GM13977 (cell line): ENCODE measurements at regions not wholly inside any gene's neighbourhood (a gene's known extent, or its start where the extent isn't known, plus 50 kb on each side); places are given as distances from the start of the nearest gene placed in this dataset.
"Not testable (repeated sequence)": the region's sequence is repeated elsewhere in the genome, so short reads cannot be mapped to it uniquely, and the experiment has no call there.

Experiments used
- DNase-seq: peaks from one replicate; pipeline ENCODE4 v3.0.0; 2012; ENCODE audit warnings: low spot score
- in situ Hi-C: fragments of 300-500 bp; cut with MboI; formaldehyde crosslinking; loops from one replicate; pipeline ENCODE4 v1.12.0; 2022; ENCODE audit warnings: low sequenced_read_pairs, low pct_unique_long_range_greater_than_20kb, mixed read lengths, inconsistent platforms; ENCODE audit not compliant: unreplicated experiment
- TF ChIP-seq, protein P1 (sequence below): IDR thresholded peaks from 2 replicates; pipeline ENCODE4 v1.5.1; 2012; ENCODE audit warnings: mild to moderate bottlenecking, control low read depth; ENCODE audit not compliant: insufficient read depth; ENCODE audit errors: extremely low read depth, missing control alignments

GRCh38 chr1:96887501-96887900, 165.9 kb downstream of the PTBP2 start:
- TF ChIP-seq, protein P1, sequence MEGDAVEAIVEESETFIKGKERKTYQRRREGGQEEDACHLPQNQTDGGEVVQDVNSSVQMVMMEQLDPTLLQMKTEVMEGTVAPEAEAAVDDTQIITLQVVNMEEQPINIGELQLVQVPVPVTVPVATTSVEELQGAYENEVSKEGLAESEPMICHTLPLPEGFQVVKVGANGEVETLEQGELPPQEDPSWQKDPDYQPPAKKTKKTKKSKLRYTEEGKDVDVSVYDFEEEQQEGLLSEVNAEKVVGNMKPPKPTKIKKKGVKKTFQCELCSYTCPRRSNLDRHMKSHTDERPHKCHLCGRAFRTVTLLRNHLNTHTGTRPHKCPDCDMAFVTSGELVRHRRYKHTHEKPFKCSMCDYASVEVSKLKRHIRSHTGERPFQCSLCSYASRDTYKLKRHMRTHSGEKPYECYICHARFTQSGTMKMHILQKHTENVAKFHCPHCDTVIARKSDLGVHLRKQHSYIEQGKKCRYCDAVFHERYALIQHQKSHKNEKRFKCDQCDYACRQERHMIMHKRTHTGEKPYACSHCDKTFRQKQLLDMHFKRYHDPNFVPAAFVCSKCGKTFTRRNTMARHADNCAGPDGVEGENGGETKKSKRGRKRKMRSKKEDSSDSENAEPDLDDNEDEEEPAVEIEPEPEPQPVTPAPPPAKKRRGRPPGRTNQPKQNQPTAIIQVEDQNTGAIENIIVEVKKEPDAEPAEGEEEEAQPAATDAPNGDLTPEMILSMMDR, result no peak
- in situ Hi-C loops, result no loop called here
- no peak for DNase-seq

DNA sequence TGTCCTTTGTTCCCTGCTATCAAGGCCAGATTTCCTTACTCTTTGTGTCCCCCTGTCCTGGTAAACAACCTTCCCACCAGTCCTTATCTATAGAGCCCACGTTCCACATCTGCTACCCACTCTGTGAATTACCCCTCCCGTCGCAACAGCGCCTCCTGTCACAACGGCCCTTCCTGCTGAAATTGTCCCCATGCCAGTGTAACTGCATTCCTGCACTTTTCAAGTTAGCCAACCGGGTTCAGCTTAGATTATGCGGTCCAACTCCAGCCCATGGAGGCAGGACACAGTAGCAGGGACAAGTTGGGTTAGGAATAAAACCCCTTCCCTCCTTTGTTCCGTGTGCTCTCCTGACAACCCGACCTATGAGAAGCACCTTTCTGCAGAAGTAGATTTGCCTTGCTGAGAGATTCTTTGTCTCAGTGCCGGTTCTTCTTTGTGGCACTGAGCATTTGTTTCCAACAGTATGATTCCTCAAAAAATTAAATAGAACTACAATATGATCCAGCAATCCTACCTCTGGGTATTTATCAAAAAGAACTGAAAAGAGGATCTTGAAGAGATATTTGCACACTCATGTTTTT, 180.3 kb downstream of the PTBP2 start:
- in situ Hi-C loops, result no loop called here
- DNase-seq, result no peak
- TF ChIP-seq, protein P1, result no peak

GRCh38 chr1:96912248-96912647, 190.7 kb downstream of the PTBP2 start:
- in situ Hi-C loops, result no loop called here
- no peak for DNase-seq

DNA sequence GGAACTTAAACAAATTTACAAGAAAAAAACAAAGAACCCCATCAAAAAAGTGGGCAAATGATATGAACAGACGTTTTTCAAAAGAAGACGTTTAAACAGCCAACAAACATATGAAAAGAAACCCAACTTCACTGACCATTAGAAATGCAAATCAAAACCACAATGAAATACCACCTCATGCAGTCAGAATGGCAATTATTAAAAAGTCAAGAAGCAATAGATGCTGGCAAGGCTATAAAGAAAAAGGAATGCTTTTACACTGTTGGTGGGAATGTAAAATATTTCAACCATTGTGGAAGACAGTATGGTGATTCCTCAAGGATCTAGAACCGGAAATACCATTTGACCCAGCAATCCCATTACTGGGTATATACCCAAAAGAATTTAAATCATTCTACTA, 194.1 kb downstream of the PTBP2 start:
- in situ Hi-C loops, DNase-seq: not testable (repeated sequence)

More at GRCh38 chr1:96912248-96912647, 190.7 kb downstream of the PTBP2 start:
- TF ChIP-seq, protein P1, result no peak

DNA sequence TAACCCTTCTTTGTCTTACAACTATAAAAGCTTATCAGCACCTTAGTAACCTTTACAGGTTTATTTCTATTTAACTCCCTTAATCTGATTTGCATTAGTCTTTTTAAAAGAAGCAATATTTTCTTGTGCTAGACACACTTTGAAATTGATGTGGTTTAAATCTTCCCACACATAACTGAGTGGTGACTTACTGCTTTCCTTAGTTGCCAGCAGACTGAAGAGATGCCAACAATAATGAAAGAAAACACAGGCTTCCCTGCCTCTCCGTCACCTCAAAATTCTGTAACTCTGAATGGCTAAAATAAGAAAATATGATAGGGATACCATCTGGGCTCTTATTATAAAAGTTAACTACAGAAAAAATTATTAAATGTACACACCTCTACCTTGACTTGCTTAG, 196.8 kb downstream of the PTBP2 start:
- DNase-seq, result no peak
- in situ Hi-C loops, result no loop called here
- TF ChIP-seq, protein P1, result no peak

- no peak for DNase-seq
- TF ChIP-seq, protein P1, result no peak
- in situ Hi-C loops, result no loop called here
These were observed 200.6 kb downstream of the PTBP2 start for GRCh38 chr1:96922181-96922580.

DNA sequence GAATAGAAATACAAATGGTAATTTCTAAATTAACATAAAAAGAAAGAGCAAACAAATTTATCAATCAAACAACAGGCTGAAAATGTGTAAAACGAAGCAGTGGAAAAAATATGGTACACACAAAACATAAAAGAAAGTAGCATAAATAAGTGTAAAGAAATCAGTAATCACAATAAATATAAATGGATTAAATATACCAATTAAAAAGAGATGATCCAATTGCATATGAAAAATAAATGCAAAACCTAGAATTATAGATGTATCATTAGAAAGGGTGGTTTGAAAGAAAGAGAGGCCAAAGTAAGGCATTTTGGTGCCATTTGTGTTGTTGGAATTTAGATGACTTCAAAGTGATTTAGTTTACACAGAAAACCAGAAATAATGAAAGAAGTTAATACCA, 202.2 kb downstream of the PTBP2 start:
- no peak for DNase-seq
- in situ Hi-C loops, result no loop called here
- TF ChIP-seq, protein P1, result no peak
